ENCODE measurements at regions not wholly inside any gene's neighbourhood (a gene's known extent, or its start where the extent isn't known, plus 50 kb on each side); places are given as distances from the start of the nearest gene placed in this dataset.

DNA sequence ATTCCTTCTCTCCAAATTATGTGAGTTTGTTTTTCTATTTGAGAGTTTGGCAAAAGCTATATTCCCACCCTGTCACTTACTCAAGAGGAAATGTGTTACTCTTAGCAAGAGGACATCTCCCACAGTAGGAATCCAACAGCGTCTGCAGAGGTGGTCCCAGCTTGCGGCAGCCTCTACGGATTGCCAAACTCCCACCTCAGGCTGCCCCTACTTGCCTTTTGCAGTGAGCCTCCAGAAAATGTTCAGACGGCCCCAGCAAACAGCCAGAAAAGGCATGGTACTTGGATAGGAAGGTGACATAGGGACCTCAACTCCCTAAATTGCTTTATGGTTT is 158.4 kb downstream of the SUCLG1 start:
- no peak for TF ChIP-seq CTCF (conservative IDR thresholded peaks at IDR 0.05 in 1 of 2, IDR thresholded peaks at IDR 0.05 in 1 of 2; ENCODE audit: low read depth in 1 of 2, low read length in 2 of 2)
- TF ChIP-seq EZH2 (IDR thresholded peaks at IDR 0.05; ENCODE audit: low read length, missing control alignments) = no peak

All from fibroblast of lung (primary cell).